WERI-Rb-1 (cell line): ENCODE measurements at regions not wholly inside any gene's neighbourhood (a gene's known extent, or its start where the extent isn't known, plus 50 kb on each side); places are given as distances from the start of the nearest gene placed in this dataset.

ENCODE experiments used
- DNase-seq: peaks from one replicate; pipeline ENCODE4 v3.0.0-alpha.2; 2020
- H3K27ac ChIP-seq: fragments of 250-450 bp; sonication (Bioruptor Pico); 2 replicates; pipeline ENCODE4 v1.5.1; 2020; ENCODE audit warnings: mild to moderate bottlenecking, moderate library complexity
- H3K27me3 ChIP-seq: fragments of 250-450 bp; sonication (Bioruptor Pico); 2 replicates; pipeline ENCODE4 v1.5.1; 2021; ENCODE audit warnings: mild to moderate bottlenecking, low read depth, moderate library complexity; ENCODE audit not compliant: insufficient read depth, severe bottlenecking
- H3K36me3 ChIP-seq: fragments of 250-450 bp; sonication (Bioruptor Pico); 2 replicates; pipeline ENCODE4 v1.5.1; 2020; ENCODE audit warnings: mild to moderate bottlenecking, moderate library complexity
- H3K4me3 ChIP-seq: 2 replicates; pipeline ENCODE4 v1.5.1; 2011; ENCODE audit warnings: low read depth, mild to moderate bottlenecking, control low read depth, low read length
- H3K9me3 ChIP-seq: fragments of 250-450 bp; sonication (Bioruptor Pico); 2 replicates; pipeline ENCODE4 v1.5.1; 2021; ENCODE audit warnings: mild to moderate bottlenecking, moderate library complexity; ENCODE audit not compliant: severe bottlenecking
- CTCF ChIP-seq: IDR thresholded peaks from 2 replicates; pipeline ENCODE4 v1.5.1; 2011; ENCODE audit warnings: low read depth, mild to moderate bottlenecking, control low read depth, inconsistent platforms, low read length

- H3K27me3 ChIP-seq, result no peaks in the 10 kb centered on the region
- DNase-seq, result no peak
- no peak overlapping the region for H3K4me3 ChIP-seq
- H3K27ac ChIP-seq, result no peak overlapping the region
- no peak for TF ChIP-seq CTCF
- no peaks in the 10 kb centered on the region for H3K9me3 ChIP-seq
- H3K36me3 ChIP-seq, result no peaks in the 10 kb centered on the region
Measured at GRCh38 chr5:143599474-143599873, 196.0 kb upstream of the NR3C1 start.

DNA sequence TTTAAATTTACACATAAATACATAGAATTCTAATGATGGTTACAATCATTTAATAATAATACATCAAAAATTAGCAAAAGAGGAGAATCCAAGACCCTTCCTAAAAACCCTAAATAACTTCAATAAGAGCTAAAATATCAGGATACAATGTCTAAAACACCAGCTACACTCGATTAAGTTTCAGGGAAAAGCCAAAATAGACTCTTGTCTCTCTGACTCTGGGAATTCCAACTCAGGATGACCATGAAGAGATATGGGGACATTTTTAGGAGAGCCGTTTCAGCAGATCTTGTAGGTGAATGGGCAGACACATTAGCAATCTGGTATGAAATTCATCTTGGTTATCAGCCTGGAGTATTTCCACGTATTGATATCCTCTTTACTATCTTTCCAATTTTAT is 193.3 kb upstream of the NR3C1 start:
- H3K36me3 ChIP-seq, result no peaks in the 10 kb centered on the region
- H3K9me3 ChIP-seq, result no peaks in the 10 kb centered on the region
- H3K27ac ChIP-seq, result no peak overlapping the region
- no peak overlapping the region for H3K4me3 ChIP-seq
- no peak for DNase-seq
- no peaks in the 10 kb centered on the region for H3K27me3 ChIP-seq
- no peak for TF ChIP-seq CTCF

DNA sequence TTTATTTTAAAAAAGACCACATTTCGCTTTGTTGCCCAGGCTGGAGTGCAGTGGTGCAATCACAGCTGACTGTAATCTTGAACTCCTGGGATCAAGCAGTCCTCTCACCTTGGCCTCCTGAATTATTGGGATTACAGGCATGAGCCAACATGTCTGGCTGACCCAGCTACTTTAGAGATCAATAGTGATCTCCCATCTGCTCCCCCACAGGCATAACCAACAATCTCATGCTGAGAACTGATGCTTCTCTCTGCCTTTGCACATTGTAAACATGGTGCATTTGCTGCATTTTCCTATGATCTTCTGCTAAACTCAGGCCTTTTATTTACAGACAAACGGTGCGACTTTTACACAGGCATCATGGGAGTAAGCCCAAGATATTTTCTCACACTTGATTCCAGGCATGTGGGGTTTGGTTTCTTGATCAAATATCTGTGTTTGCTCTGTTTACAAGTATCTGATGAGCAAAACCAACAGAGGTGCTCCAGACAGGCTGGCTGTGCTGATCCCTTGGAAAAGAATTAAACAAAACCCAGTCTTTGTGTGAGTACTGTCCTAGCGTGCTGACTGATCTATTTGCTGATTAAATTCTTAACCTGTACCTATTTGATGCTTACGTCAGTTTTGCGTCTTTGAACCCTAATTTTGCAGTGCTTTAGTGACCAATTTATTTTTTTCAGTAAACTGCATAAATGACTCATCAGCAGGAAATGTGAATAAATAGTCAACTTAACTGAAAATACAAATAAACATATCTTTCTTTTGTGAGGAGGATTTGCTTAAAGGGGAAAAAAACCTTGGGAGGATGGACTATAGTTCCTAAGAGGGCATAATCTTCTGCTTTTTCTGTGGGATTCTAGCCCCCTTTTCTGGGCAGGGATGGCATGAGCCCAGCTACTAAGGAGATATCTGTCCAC is 191.7 kb upstream of the NR3C1 start:
- Histone ChIP-seq H3K27me3 (no peaks in the 10 kb centered on the region), H3K9me3 (no peaks in the 10 kb centered on the region), H3K27ac (peak overlapping the region; percentile 84), H3K36me3 (no peaks in the 10 kb centered on the region), H3K4me3 (no peak overlapping the region)
- TF ChIP-seq CTCF, result no peak
- peak; percentile 77 for DNase-seq

DNA sequence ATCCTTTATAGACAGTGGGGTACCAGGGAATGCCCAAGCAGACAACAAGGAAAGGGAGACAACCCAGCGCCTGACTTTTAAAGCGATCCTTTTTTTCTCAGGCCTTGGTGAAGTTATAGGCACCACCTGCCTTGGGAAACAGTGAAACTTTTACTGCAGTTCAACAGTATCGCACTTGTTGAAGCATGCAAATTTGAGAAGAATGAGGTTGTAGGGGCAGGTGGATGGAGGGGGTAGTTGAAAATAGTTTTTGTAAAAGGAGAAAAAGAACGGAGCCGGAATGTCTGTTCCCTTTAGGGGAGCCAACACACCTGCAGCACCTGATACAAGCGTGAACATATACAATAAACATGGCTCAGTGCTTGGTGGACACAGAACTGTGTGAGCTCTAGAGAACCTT is 190.2 kb upstream of the NR3C1 start:
- Histone ChIP-seq H3K27ac (no peak overlapping the region; the same call in 1 of the 2 replicates), H3K9me3 (no peaks in the 10 kb centered on the region), H3K27me3 (no peaks in the 10 kb centered on the region), H3K4me3 (no peak overlapping the region), H3K36me3 (no peaks in the 10 kb centered on the region)
- no peak for DNase-seq
- TF ChIP-seq CTCF, result no peak

- H3K27ac ChIP-seq, result no peak overlapping the region
- no peaks in the 10 kb centered on the region for H3K9me3 ChIP-seq
Measured at GRCh38 chr5:143592648-143593047, 189.2 kb upstream of the NR3C1 start.

More at GRCh38 chr5:143592648-143593047, 189.2 kb upstream of the NR3C1 start:
- DNase-seq, result no peak
- Histone ChIP-seq H3K4me3 (no peak overlapping the region), H3K36me3 (no peaks in the 10 kb centered on the region), H3K27me3 (no peaks in the 10 kb centered on the region)
- TF ChIP-seq CTCF, result no peak
